Ascending aorta (tissue), 2 donors: ENCODE measurements at regions not wholly inside any gene's neighbourhood (a gene's known extent, or its start where the extent isn't known, plus 50 kb on each side); places are given as distances from the start of the nearest gene placed in this dataset.

ENCODE experiments used
- DNase-seq, 2 donors: peaks; one replicate each; pipeline ENCODE4 v3.0.0-alpha.2; 2019; ENCODE audit warnings: low spot score in 2 of 2
- H3K27ac ChIP-seq, 2 donors: fragments of 200-600 bp; sonication (generic); one replicate each; pipeline ENCODE4 v1.5.1; 2016 to 2017; ENCODE audit warnings: mild to moderate bottlenecking in 1 of 2
- H3K27me3 ChIP-seq: fragments of 200-600 bp; sonication (generic); one replicate; pipeline ENCODE4 v1.5.1; 2017
- H3K36me3 ChIP-seq, 2 donors: fragments of 200-600 bp; sonication (generic); one replicate each; pipeline ENCODE4 v1.5.1; 2016
- H3K4me1 ChIP-seq, 2 donors: fragments of 200-600 bp; sonication (generic); one replicate each; pipeline ENCODE4 v1.5.1; 2016 to 2017; ENCODE audit warnings: mild to moderate bottlenecking in 1 of 2
- H3K4me3 ChIP-seq, 2 donors: fragments of 200-600 bp; sonication (generic); one replicate each; pipeline ENCODE4 v1.5.1; 2016 to 2017; ENCODE audit warnings: mild to moderate bottlenecking in 1 of 2
- H3K9me3 ChIP-seq, 2 donors: fragments of 200-600 bp; sonication (generic); one replicate each; pipeline ENCODE4 v1.5.1; 2016
- intact Hi-C: fragments of 100-400 bp; cut with DNase I; formaldehyde crosslinking; loops from one replicate; pipeline ENCODE4 v1.15.1; 2023
- TF ChIP-seq, protein P1 (sequence below), 3 experiments: fragments of 200-600 bp in 2 of 3; fragments of 450-650 bp in 1 of 3; sonication (generic) in 2 of 3; IDR thresholded peaks; one replicate each; pipeline ENCODE4 v1.5.1; 2016 to 2019; ENCODE audit warnings: antibody characterized with exemption in 3 of 3, mild to moderate bottlenecking in 1 of 3, moderate library complexity in 1 of 3

DNA sequence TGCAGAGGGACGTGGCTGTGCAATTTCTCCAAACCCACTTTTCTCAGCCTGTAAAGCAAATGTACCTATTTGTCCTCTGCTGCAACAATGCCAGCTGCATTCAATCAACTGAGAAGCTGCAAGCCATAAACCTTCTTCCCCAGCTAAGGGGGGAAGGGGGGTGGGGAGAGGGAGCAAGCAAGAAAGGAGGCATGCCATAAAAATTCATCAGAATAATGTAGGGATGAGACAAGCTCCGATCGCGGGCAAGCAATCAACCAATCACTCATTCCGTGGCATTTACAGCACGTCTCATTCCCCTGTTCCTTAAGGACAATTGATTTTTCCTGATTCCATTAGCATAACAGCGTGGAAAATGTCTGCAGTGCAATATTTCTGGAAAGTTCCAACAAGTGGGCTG is 144.8 kb downstream of the DMRTA2 start:
- intact Hi-C loops: no loop called here

DNA sequence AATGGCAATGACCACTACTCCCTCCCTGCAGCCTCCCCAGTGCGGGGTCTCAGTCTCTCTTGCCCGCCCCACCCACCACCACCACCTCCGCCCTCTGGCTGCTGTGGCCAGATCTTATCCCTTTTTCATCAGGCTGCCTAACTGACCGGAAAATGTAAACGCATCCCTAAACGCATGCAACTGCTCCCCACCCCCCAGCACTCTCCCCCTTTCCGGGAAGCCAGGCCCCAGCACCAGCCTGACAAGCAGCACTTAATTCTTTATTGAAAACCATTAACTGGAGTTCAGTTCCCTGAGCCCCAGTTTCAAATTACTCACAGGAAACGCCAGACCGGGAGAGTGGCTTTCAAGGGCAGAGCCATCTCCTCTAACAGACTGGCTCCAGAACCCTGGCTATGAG is 147.7 kb downstream of the DMRTA2 start:
- Histone ChIP-seq H3K4me1 (no peaks in the 10 kb centered on the region), H3K36me3 (no peaks in the 10 kb centered on the region), H3K27me3 (no peaks in the 10 kb centered on the region), H3K27ac (no peak overlapping the region), H3K9me3 (no peaks in the 10 kb centered on the region), H3K4me3 (no peak overlapping the region)
- DNase-seq: no peak
- intact Hi-C loops: no loop called here
- TF ChIP-seq, protein P1, sequence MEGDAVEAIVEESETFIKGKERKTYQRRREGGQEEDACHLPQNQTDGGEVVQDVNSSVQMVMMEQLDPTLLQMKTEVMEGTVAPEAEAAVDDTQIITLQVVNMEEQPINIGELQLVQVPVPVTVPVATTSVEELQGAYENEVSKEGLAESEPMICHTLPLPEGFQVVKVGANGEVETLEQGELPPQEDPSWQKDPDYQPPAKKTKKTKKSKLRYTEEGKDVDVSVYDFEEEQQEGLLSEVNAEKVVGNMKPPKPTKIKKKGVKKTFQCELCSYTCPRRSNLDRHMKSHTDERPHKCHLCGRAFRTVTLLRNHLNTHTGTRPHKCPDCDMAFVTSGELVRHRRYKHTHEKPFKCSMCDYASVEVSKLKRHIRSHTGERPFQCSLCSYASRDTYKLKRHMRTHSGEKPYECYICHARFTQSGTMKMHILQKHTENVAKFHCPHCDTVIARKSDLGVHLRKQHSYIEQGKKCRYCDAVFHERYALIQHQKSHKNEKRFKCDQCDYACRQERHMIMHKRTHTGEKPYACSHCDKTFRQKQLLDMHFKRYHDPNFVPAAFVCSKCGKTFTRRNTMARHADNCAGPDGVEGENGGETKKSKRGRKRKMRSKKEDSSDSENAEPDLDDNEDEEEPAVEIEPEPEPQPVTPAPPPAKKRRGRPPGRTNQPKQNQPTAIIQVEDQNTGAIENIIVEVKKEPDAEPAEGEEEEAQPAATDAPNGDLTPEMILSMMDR (IDR thresholded peaks at IDR 0.05): no peak

More for the DNA sequence above, 144.8 kb downstream of the DMRTA2 start:
- Histone ChIP-seq H3K27ac (no peak overlapping the region), H3K36me3 (no peaks in the 10 kb centered on the region), H3K4me1 (no peaks in the 10 kb centered on the region), H3K9me3 (no peaks in the 10 kb centered on the region), H3K27me3 (no peaks in the 10 kb centered on the region), H3K4me3 (no peak overlapping the region)
- DNase-seq: no peak
- TF ChIP-seq, protein P1 (IDR thresholded peaks at IDR 0.05): no peak

DNA sequence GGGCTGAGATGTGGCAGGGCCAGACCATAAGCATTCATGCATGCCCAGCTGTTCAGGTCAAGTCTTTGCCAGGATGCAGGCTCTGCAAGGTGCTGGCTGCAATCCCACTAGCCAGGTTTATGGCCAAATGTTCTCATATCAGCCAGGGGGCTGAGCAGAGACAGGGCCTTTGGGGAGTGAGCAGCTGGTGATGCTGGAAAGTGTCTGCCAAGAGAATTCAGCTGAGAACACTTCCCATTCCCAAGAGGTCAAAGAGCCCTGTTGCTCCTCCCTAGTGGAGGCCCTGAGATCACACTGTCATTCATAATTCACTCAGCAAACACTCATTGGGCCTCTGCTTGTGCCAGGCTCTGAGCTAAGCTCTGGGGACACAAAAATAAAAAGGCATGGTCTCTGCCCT is 150.3 kb downstream of the DMRTA2 start:
- Histone ChIP-seq H3K27me3 (no peaks in the 10 kb centered on the region), H3K4me3 (no peak overlapping the region), H3K27ac (no peak overlapping the region), H3K4me1 (no peaks in the 10 kb centered on the region), H3K36me3 (no peaks in the 10 kb centered on the region), H3K9me3 (no peaks in the 10 kb centered on the region)
- intact Hi-C loops: no loop called here
- DNase-seq: no peak
- TF ChIP-seq, protein P1 (IDR thresholded peaks at IDR 0.05): no peak

DNA sequence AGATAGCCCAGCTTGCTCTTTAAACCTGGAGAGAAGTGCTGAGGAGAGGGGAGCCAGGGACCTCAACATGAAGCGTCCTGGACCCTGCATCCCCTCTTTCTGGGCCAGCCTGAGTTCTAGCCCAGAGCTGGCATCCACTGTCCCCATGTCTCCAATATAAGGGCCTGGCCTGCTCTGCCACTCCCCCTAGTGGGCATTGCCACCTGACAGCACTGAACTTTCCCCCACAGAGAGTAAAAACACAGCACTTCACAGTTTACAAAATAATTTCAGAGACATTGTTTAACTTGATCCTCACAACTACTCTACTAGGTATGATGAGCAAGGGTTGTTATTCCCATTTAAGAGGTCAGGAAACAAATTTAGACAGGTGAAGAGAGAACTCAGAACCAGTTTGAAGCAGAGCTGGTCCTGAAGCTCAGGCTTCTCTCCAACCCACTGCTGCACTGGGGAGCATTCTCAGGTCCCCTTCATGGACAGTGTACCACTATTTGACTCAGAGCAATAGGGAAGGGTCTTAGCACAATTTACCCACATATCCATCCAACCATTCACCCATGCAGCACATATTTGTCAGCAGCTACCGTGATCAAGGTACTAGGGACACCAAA is 151.2 kb downstream of the DMRTA2 start:
- TF ChIP-seq, protein P1 (IDR thresholded peaks at IDR 0.05): peak in 1 of 3 experiments; percentile 25
- intact Hi-C loops: no loop called here
- DNase-seq: no peak
- Histone ChIP-seq H3K27me3 (no peaks in the 10 kb centered on the region), H3K4me1 (no peaks in the 10 kb centered on the region), H3K4me3 (no peak overlapping the region), H3K9me3 (no peaks in the 10 kb centered on the region), H3K36me3 (no peaks in the 10 kb centered on the region), H3K27ac (no peak overlapping the region)

DNA sequence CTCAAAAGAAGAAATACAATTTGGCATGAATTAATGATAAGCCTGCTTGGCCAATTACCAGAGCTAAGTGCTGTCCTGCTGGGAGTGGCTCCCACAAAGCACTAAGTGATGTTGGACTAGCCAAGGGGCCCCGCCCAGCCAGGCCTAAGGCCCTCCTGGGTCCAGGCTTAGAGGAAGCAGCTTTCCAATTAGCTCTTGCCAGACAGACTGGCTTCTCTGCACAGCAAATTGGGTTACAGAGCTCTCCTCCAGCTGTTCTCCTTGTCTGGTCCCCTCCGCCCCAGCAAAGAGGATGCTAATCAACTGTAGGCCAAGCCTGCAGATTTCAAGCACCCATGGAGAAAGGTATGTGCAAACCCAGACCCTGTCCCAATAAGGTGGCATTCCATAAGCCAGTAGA is 151.9 kb downstream of the DMRTA2 start:
- intact Hi-C loops: no loop called here
- Histone ChIP-seq H3K27me3 (no peaks in the 10 kb centered on the region), H3K36me3 (no peaks in the 10 kb centered on the region), H3K4me3 (no peak overlapping the region), H3K27ac (no peak overlapping the region), H3K4me1 (no peaks in the 10 kb centered on the region), H3K9me3 (no peaks in the 10 kb centered on the region)
- TF ChIP-seq, protein P1 (IDR thresholded peaks at IDR 0.05): no peak
- DNase-seq: no peak

DNA sequence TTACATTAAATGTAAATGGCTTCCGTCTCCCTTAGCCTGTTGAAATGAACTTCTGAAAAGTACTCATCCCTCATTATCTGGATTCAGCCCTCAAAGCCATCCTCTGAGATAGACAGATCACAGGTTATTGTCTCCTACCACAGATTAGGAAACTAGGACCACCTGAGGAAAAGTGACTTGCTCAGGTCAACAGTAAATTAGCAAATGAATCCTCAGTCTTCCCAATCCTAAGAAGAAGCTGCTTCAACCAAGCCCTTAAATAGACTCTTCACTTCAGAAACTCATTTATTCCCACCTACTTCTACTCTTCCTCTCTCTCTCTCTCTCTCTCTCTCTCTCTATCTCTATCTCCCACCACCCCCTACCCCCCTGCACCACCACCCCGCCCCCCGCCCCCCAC is 152.3 kb downstream of the DMRTA2 start:
- no peak for DNase-seq
- Histone ChIP-seq H3K9me3 (no peaks in the 10 kb centered on the region), H3K27me3 (no peaks in the 10 kb centered on the region), H3K27ac (no peak overlapping the region), H3K36me3 (no peaks in the 10 kb centered on the region), H3K4me1 (no peaks in the 10 kb centered on the region), H3K4me3 (no peak overlapping the region)
- TF ChIP-seq, protein P1 (IDR thresholded peaks at IDR 0.05): no peak
- intact Hi-C loops: no loop called here
